H1 (cell line): ENCODE measurements at regions not wholly inside any gene's neighbourhood (a gene's known extent, or its start where the extent isn't known, plus 50 kb on each side); places are given as distances from the start of the nearest gene placed in this dataset.

ENCODE experiments used
- CTCF ChIA-PET: fragments of 300-600 bp; sonication (Branson Sonifier 250); formaldehyde crosslinking; loops from one replicate; lab custom pipeline; 2021; ENCODE audit not compliant: partially characterized antibody; lab: Charles Lee
- POLR2A ChIA-PET: fragments of 300-600 bp; sonication (Branson Sonifier 250); formaldehyde crosslinking; loops from one replicate; lab custom pipeline; 2021; ENCODE audit warnings: inconsistent platforms; ENCODE audit not compliant: partially characterized antibody; lab: Charles Lee
- DNase-seq, 2 experiments: peaks; one replicate each; pipeline versions ENCODE4 v3.0.0 to v3.0.0-alpha.2; 2010 to 2022; ENCODE audit warnings: low spot score in 2 of 2, low read depth in 1 of 2, mixed read lengths in 1 of 2
- FAIRE-seq: peaks from 2 replicates; lab custom pipeline; 2011; peaks lifted over from hg19 to GRCh38; lab: Jason Lieb, UNC
- H2AFZ ChIP-seq: 2 replicates; pipeline ENCODE4 v1.8.1; 2012; ENCODE audit warnings: low read length, inconsistent platforms
- H2AK5ac ChIP-seq: 2 replicates; pipeline ENCODE4 v1.6.1; 2013; ENCODE audit warnings: low read depth, low read length
- H2BK120ac ChIP-seq: replicated peaks from 2 replicates; pipeline ENCODE3; 2013; ENCODE audit warnings: low read depth, low read length, inconsistent platforms
- H2BK12ac ChIP-seq: 2 replicates; pipeline ENCODE4 v1.6.1; 2013; ENCODE audit warnings: low read depth, low read length
- H2BK15ac ChIP-seq: 2 replicates; pipeline ENCODE4 v1.6.1; 2013; ENCODE audit warnings: low read length
- H2BK20ac ChIP-seq: 2 replicates; pipeline ENCODE4 v1.6.1; 2013; ENCODE audit warnings: low read length
- H2BK5ac ChIP-seq: 2 replicates; pipeline ENCODE4 v1.6.1; 2013; ENCODE audit warnings: low read depth, low read length
- H3K14ac ChIP-seq: 2 replicates; pipeline ENCODE4 v1.6.1; 2013; ENCODE audit warnings: inconsistent platforms; ENCODE audit not compliant: insufficient read length
- H3K18ac ChIP-seq: 2 replicates; pipeline ENCODE4 v1.6.1; 2013; ENCODE audit warnings: low read length; ENCODE audit errors: extremely low read depth
- H3K23ac ChIP-seq: 2 replicates; pipeline ENCODE4 v1.6.1; 2013; ENCODE audit warnings: inconsistent platforms; ENCODE audit not compliant: insufficient read length
- H3K23me2 ChIP-seq: 2 replicates; pipeline ENCODE4 v1.6.1; 2013; ENCODE audit warnings: low read depth, low read length
- H3K27ac ChIP-seq: 2 replicates; pipeline ENCODE4 v1.6.1; 2011; ENCODE audit warnings: low read depth, low read length, inconsistent platforms
- H3K27me3 ChIP-seq, 4 experiments: replicated peaks in 1 of 4; 1 replicate in 1 of 4; 2 replicates in 3 of 4; pipeline versions ENCODE4 v1.6.1 to v1.8.1; 2011 to 2013; ENCODE audit warnings: low read length in 3 of 4, mild to moderate bottlenecking in 3 of 4, inconsistent platforms in 2 of 4, mixed read lengths in 2 of 4, moderate library complexity in 1 of 4; ENCODE audit not compliant: control insufficient read depth in 3 of 4, insufficient read depth in 3 of 4; ENCODE audit errors: extremely low read depth in 1 of 4
- H3K36me3 ChIP-seq, 4 experiments: 2 replicates each; pipeline versions ENCODE4 v1.6.1 to v1.8.1; 2011 to 2013; ENCODE audit warnings: mild to moderate bottlenecking in 4 of 4, low read length in 3 of 4, moderate library complexity in 2 of 4, control low read depth in 1 of 4, inconsistent platforms in 1 of 4; ENCODE audit not compliant: insufficient read depth in 4 of 4, control insufficient read depth in 2 of 4
- H3K4ac ChIP-seq: replicated peaks from 2 replicates; pipeline ENCODE3; 2013; ENCODE audit warnings: low read length, low read depth, mixed read lengths, inconsistent platforms; ENCODE audit not compliant: insufficient read length
- H3K4me1 ChIP-seq, 4 experiments: replicated peaks in 1 of 4; 1 replicate in 1 of 4; 2 replicates in 3 of 4; pipeline versions ENCODE4 v1.6.1 to v1.8.1; 2011 to 2013; ENCODE audit warnings: low read length in 3 of 4, inconsistent platforms in 2 of 4, mixed read lengths in 1 of 4; ENCODE audit not compliant: insufficient read depth in 4 of 4, control insufficient read depth in 3 of 4
- H3K4me2 ChIP-seq, 2 experiments: 2 replicates each; pipeline versions ENCODE4 v1.6.1 to v1.8.1; 2011 to 2013; ENCODE audit warnings: low read depth in 2 of 2, low read length in 2 of 2, control low read depth in 1 of 2, inconsistent platforms in 1 of 2, mild to moderate bottlenecking in 1 of 2; ENCODE audit not compliant: insufficient read depth in 1 of 2
- H3K4me3 ChIP-seq, 4 experiments: fragments of 200-600, 300-600 bp in 1 of 4; sonication (generic), shearing (Covaris generic), sonication (Bioruptor Twin) in 1 of 4; 2 replicates each; pipeline versions ENCODE4 v1.5.1 to v1.8.1; 2011 to 2016; ENCODE audit warnings: low read length in 4 of 4, low read depth in 3 of 4, control low read depth in 2 of 4, inconsistent platforms in 2 of 4, mild to moderate bottlenecking in 2 of 4, mixed read lengths in 1 of 4, moderate library complexity in 1 of 4; ENCODE audit not compliant: insufficient read depth in 2 of 4; ENCODE audit errors: extremely low read depth in 1 of 4
- H3K56ac ChIP-seq: replicated peaks from 2 replicates; pipeline ENCODE3; 2013; ENCODE audit warnings: low read depth, mild to moderate bottlenecking, mixed read lengths, low read length, inconsistent platforms; ENCODE audit not compliant: insufficient read length
- H3K79me1 ChIP-seq: 2 replicates; pipeline ENCODE4 v1.6.1; 2013; ENCODE audit warnings: low read depth, low read length, control low read depth
- H3K79me2 ChIP-seq, 2 experiments: 2 replicates each; pipeline versions ENCODE4 v1.6.1 to v1.8.1; 2012 to 2013; ENCODE audit warnings: low read length in 2 of 2, mild to moderate bottlenecking in 2 of 2, inconsistent platforms in 1 of 2; ENCODE audit not compliant: insufficient read depth in 2 of 2, control insufficient read depth in 1 of 2
- H3K9ac ChIP-seq, 4 experiments: replicated peaks in 1 of 4; 1 replicate in 1 of 4; 2 replicates in 3 of 4; pipeline versions ENCODE4 v1.6.1 to v1.8.1; 2011 to 2013; ENCODE audit warnings: low read depth in 3 of 4, low read length in 3 of 4, control low read depth in 2 of 4, mild to moderate bottlenecking in 2 of 4, moderate library complexity in 2 of 4, inconsistent platforms in 1 of 4; ENCODE audit errors: extremely low read depth in 1 of 4
- H3K9me3 ChIP-seq, 2 experiments: 2 replicates each; pipeline versions ENCODE4 v1.6.1 to v1.8.1; 2012 to 2013; ENCODE audit warnings: mild to moderate bottlenecking in 2 of 2, moderate library complexity in 2 of 2, control low read depth in 1 of 2, inconsistent platforms in 1 of 2, low read depth in 1 of 2, low read length in 1 of 2, mixed read lengths in 1 of 2; ENCODE audit not compliant: insufficient read depth in 2 of 2
- H4K20me1 ChIP-seq, 2 experiments: replicated peaks in 1 of 2; 2 replicates each; pipeline versions ENCODE3 to v1.8.1; 2011 to 2013; ENCODE audit warnings: inconsistent platforms in 2 of 2, low read length in 2 of 2, mild to moderate bottlenecking in 1 of 2; ENCODE audit not compliant: insufficient read depth in 2 of 2, control insufficient read depth in 1 of 2
- H4K5ac ChIP-seq: 2 replicates; pipeline ENCODE4 v1.6.1; 2013; ENCODE audit warnings: low read length, low read depth, mixed read lengths, inconsistent platforms; ENCODE audit not compliant: insufficient read length
- H4K8ac ChIP-seq: 2 replicates; pipeline ENCODE4 v1.8.0; 2013; ENCODE audit warnings: mild to moderate bottlenecking, moderate library complexity, low read length, inconsistent platforms; ENCODE audit not compliant: insufficient read depth; ENCODE audit errors: extremely low read depth
- H4K91ac ChIP-seq: replicated peaks from 2 replicates; pipeline ENCODE3; 2013; ENCODE audit warnings: low read length, mixed read lengths, inconsistent platforms; ENCODE audit not compliant: insufficient read length
- ATF3 ChIP-seq: IDR thresholded peaks from 2 replicates; pipeline ENCODE4 v1.6.1; 2011; ENCODE audit warnings: low read depth, mild to moderate bottlenecking, low read length; ENCODE audit not compliant: insufficient read depth
- CEBPB ChIP-seq: IDR thresholded peaks from 2 replicates; pipeline ENCODE4 v1.6.1; 2012; ENCODE audit warnings: low read depth, low read length
- JUND ChIP-seq: IDR thresholded peaks from 2 replicates; pipeline ENCODE4 v1.6.1; 2011; ENCODE audit warnings: mild to moderate bottlenecking, improper control_type of control experiment, low read length
- TEAD4 ChIP-seq: IDR thresholded peaks from 2 replicates; pipeline ENCODE4 v1.6.1; 2012; ENCODE audit warnings: low read depth, low read length, inconsistent platforms, mixed read lengths
- WGBS, 2 experiments: shearing (Covaris generic) in 1 of 2; methylation state at CpG; one replicate each; pipeline versions ENCODE4 v1.1.6 to v1.1.7; 2013 to 2015; ENCODE audit warnings: low lambda C conversion rate in 2 of 2, mixed read lengths in 2 of 2, inconsistent platforms in 1 of 2, low coverage in 1 of 2, missing lambda C conversion rate in 1 of 2; ENCODE audit not compliant: insufficient replicate concordance in 2 of 2, insufficient coverage in 1 of 2, insufficient read length in 1 of 2; ENCODE audit errors: extremely low coverage in 1 of 2, missing lambda C conversion rate in 1 of 2; 5-methylcytosine and 5-hydroxymethylcytosine counted together

- Histone ChIP-seq H3K14ac (no peak overlapping the region), H2AFZ (no peak overlapping the region), H3K9me3 (no peaks in the 10 kb centered on the region), H3K4ac (no peak overlapping the region), H3K27me3 (no peaks in the 10 kb centered on the region), H2BK5ac (0 out of 2 replicates have a peak overlapping the region, but pooled peaks have one; percentile 16), H4K20me1 (no peaks in the 10 kb centered on the region), H3K18ac (no peak overlapping the region), H3K79me1 (no peaks in the 10 kb centered on the region), H3K36me3 (no peaks in the 10 kb centered on the region), H3K4me2 (no peak overlapping the region), H2AK5ac (no peak overlapping the region), H3K27ac (no peak overlapping the region; the same call in 1 of the 2 replicates), H4K5ac (no peak overlapping the region), H3K56ac (no peak overlapping the region), H3K23ac (no peak overlapping the region), H4K8ac (no peak overlapping the region), H2BK15ac (peak overlapping the region; percentile 36; the same call in 1 of the 2 replicates)
- CTCF ChIA-PET = interaction anchor here (0.6 to 1.5 kb wide), 3 partner anchors 71 to 281 kb away, joined by 3 to 4 read pairs (median 3); no protein-coding TSS in a partner anchor
- 94% methylated on average over 3 of the region's 3 CpGs; no CpG with 5 or more reads in 1 of the 2 experiments for WGBS, 2 experiments
- POLR2A ChIA-PET = no interaction called here
- peak; percentile 65 for FAIRE-seq
- no peak for TF ChIP-seq ATF3
- TF ChIP-seq JUND = no peak
- peak; percentile 77 for TF ChIP-seq TEAD4
- TF ChIP-seq CEBPB = no peak
- TF ChIP-seq, all 59 proteins: peak for 1
- no peak overlapping the region for H3K9ac ChIP-seq
- H2BK20ac ChIP-seq = no peak overlapping the region
- H3K79me2 ChIP-seq = no peaks in the 10 kb centered on the region
- H3K4me1 ChIP-seq = peaks cover 0 to 3% (median 0%) of the 10 kb centered on the region in 4 experiments; a peak in 3 of 7 replicates
- DNase-seq = no peak
- no peak overlapping the region for H4K91ac ChIP-seq
- peak overlapping the region; percentile 68; the same call in 1 of the 2 replicates for H2BK12ac ChIP-seq
- no peak overlapping the region for H3K4me3 ChIP-seq
- H2BK120ac ChIP-seq = no peak overlapping the region
- no peaks in the 10 kb centered on the region for H3K23me2 ChIP-seq
Observed at GRCh38 chr3:44032487-44032886, 209.2 kb upstream of the TOPAZ1 start.
